GM12878 (cell line): ENCODE measurements at regions not wholly inside any gene's neighbourhood (a gene's known extent, or its start where the extent isn't known, plus 50 kb on each side); places are given as distances from the start of the nearest gene placed in this dataset.

Source experiments
- ATAC-seq: fragments of 200-7000 bp; cut with Tn5 transposase; 3 replicates; pipeline ENCODE4 v1.9.1; 2020; ENCODE audit warnings: mild to moderate bottlenecking, moderate library complexity
- BruUV-seq: library from RNA; stranded (reverse); fragments of 400-500 nt; replicated peaks from 2 replicates; lab custom pipeline; 2021; lab: Mats Ljungman, UMichigan
- CTCF ChIA-PET: fragments of 300-600 bp; sonication (Branson Sonifier 250); formaldehyde crosslinking; extraction: SDS; loops from one replicate; lab custom pipeline; 2021; ENCODE audit warnings: inconsistent platforms; lab: Yijun Ruan, JAX
- POLR2A ChIA-PET: fragments of 350-600 bp; formaldehyde crosslinking; extraction: SDS; loops from one replicate; lab custom pipeline; 2021; ENCODE audit warnings: inconsistent platforms; lab: Charles Lee
- RAD21 ChIA-PET: fragments of 300-600 bp; sonication (Branson Sonifier 250); formaldehyde crosslinking; loops from one replicate; lab custom pipeline; 2023; ENCODE audit warnings: antibody characterized with exemption; ENCODE audit not compliant: unreplicated experiment; lab: Charles Lee
- SMC1A ChIA-PET: fragments of 300-600 bp; sonication (Branson Sonifier 250); formaldehyde crosslinking; loops from one replicate; lab custom pipeline; 2023; ENCODE audit not compliant: unreplicated experiment, uncharacterized antibody; lab: Charles Lee
- DNase-seq: peaks from one replicate; pipeline ENCODE4 v3.0.0-alpha.2; 2011; ENCODE audit warnings: low read depth, low spot score
- FAIRE-seq: peaks from 3 replicates; lab custom pipeline; 2011; peaks lifted over from hg19 to GRCh38; lab: Jason Lieb, UNC
- H2AFZ ChIP-seq: 2 replicates; pipeline ENCODE4 v1.6.0; 2011; ENCODE audit warnings: low read depth, low read length, control low read depth; ENCODE audit not compliant: control insufficient read depth
- H3K27ac ChIP-seq: 2 replicates; pipeline ENCODE4 v1.5.1; 2011; ENCODE audit warnings: control low read depth; ENCODE audit not compliant: control insufficient read depth, insufficient read depth
- H3K27me3 ChIP-seq, 2 experiments: replicated peaks in 1 of 2; 2 replicates each; pipeline versions ENCODE4 v1.6.0 to v1.6.1; 2011; ENCODE audit warnings: low read length in 1 of 2; ENCODE audit not compliant: control insufficient read depth in 2 of 2, insufficient read depth in 2 of 2
- H3K36me3 ChIP-seq, 2 experiments: 2 replicates each; pipeline ENCODE4 v1.5.1; 2011; ENCODE audit warnings: low read length in 1 of 2; ENCODE audit not compliant: control insufficient read depth in 2 of 2, insufficient read depth in 2 of 2
- H3K4me1 ChIP-seq: 2 replicates; pipeline ENCODE4 v1.6.1; 2011; ENCODE audit warnings: mild to moderate bottlenecking, low read length, moderate library complexity, mixed read lengths; ENCODE audit not compliant: control insufficient read depth, insufficient read depth
- H3K4me2 ChIP-seq: 2 replicates; pipeline ENCODE4 v1.6.0; 2011; ENCODE audit warnings: control low read depth; ENCODE audit not compliant: control insufficient read depth, insufficient read depth
- H3K4me3 ChIP-seq: fragments of 200-600 bp; sonication (generic); 2 replicates; pipeline ENCODE4 v1.5.1; 2016
- H3K79me2 ChIP-seq: 2 replicates; pipeline ENCODE4 v1.6.0; 2011; ENCODE audit warnings: low read length; ENCODE audit not compliant: control insufficient read depth, insufficient read depth
- H3K9ac ChIP-seq: 2 replicates; pipeline ENCODE4 v1.8.0; 2011; ENCODE audit warnings: low read length, control low read depth, mixed read lengths; ENCODE audit not compliant: control insufficient read depth, insufficient read depth
- H3K9me3 ChIP-seq: replicated peaks from 3 replicates; pipeline ENCODE4 v1.5.1; 2011; ENCODE audit warnings: mild to moderate bottlenecking, low read length; ENCODE audit not compliant: control insufficient read depth, insufficient read depth
- H4K20me1 ChIP-seq: 2 replicates; pipeline ENCODE4 v1.6.0; 2011; ENCODE audit not compliant: control insufficient read depth, insufficient read depth
- ASH2L ChIP-seq: fragments of 300-600, 200-600 bp; sonication (generic); IDR thresholded peaks from 2 replicates; pipeline ENCODE4 v1.6.1; 2017; ENCODE audit warnings: low read depth, mild to moderate bottlenecking, borderline replicate concordance
- CUX1 ChIP-seq: IDR thresholded peaks from 2 replicates; pipeline ENCODE4 v1.6.1; 2012; ENCODE audit warnings: improper control_type of control experiment, low read depth, low read length; ENCODE audit not compliant: insufficient replicate concordance
- EGR1 ChIP-seq, 2 experiments: IDR thresholded peaks; 1 replicate in 1 of 2; 2 replicates in 1 of 2; pipeline ENCODE4 v1.6.1; 2011 to 2012; ENCODE audit warnings: low read depth in 2 of 2, low read length in 2 of 2, borderline replicate concordance in 1 of 2, mild to moderate bottlenecking in 1 of 2, moderate library complexity in 1 of 2
- KAT2A ChIP-seq: conservative IDR thresholded peaks from 2 replicates; pipeline ENCODE4 v1.6.1; 2011; ENCODE audit warnings: low read depth, low read length; ENCODE audit not compliant: control insufficient read depth
- RAD51 ChIP-seq: fragments of 450-650 bp; IDR thresholded peaks from 2 replicates; pipeline ENCODE4 v1.6.1; 2016; ENCODE audit warnings: moderate library complexity, mild to moderate bottlenecking, inconsistent platforms
- YBX1 ChIP-seq: fragments of 450-650 bp; IDR thresholded peaks from 2 replicates; pipeline ENCODE4 v1.6.1; 2016; ENCODE audit warnings: antibody characterized with exemption
- WGBS: methylation state at CpG from one replicate; pipeline ENCODE4 v1.1.6; 2016; ENCODE audit warnings: low lambda C conversion rate; ENCODE audit not compliant: insufficient replicate concordance, insufficient coverage; ENCODE audit errors: missing lambda C conversion rate; 5-methylcytosine and 5-hydroxymethylcytosine counted together
- in situ Hi-C: fragments of 300-500 bp; cut with MboI; formaldehyde crosslinking; loops from 9 replicates; pipeline ENCODE4 v1.14.3; 2018; ENCODE audit warnings: mixed read lengths
- intact Hi-C: fragments of 100-400 bp; cut with micrococcal nuclease; formaldehyde crosslinking; loops from one replicate; pipeline ENCODE4 v1.14.2; 2022; ENCODE audit not compliant: unreplicated experiment

GRCh38 chr2:129646107-129646506 is 333.4 kb upstream of the RAB6C start:
- no TSS peak for BruUV-seq
- Histone ChIP-seq H4K20me1 (no peaks in the 10 kb centered on the region), H3K4me3 (no peak overlapping the region), H3K9ac (no peak overlapping the region), H3K36me3 (no peaks in the 10 kb centered on the region), H3K4me1 (no peaks in the 10 kb centered on the region), H2AFZ (no peak overlapping the region), H3K27me3 (no peaks in the 10 kb centered on the region), H3K79me2 (no peaks in the 10 kb centered on the region), H3K4me2 (no peak overlapping the region), H3K27ac (no peak overlapping the region), H3K9me3 (no peaks in the 10 kb centered on the region)
- WGBS = 49% methylated on average over 6 of the region's 6 CpGs
- RAD21 ChIA-PET = no interaction called here
- no peak for ATAC-seq
- DNase-seq = no peak
- intact Hi-C loops (no loop called here), in situ Hi-C loops (no loop called here)
- no peak for TF ChIP-seq YBX1
- no peak for TF ChIP-seq ASH2L
- no peak for TF ChIP-seq KAT2A
- no peak for TF ChIP-seq RAD51
- no peak for TF ChIP-seq CUX1
- TF ChIP-seq EGR1 (IDR thresholded peaks at IDR 0.05; ENCODE audit: borderline replicate concordance in 1 of 2, low read depth in 2 of 2, low read length in 2 of 2) = no peak
- POLR2A ChIA-PET = no interaction called here
- CTCF ChIA-PET = no interaction called here
- SMC1A ChIA-PET = no interaction called here
- FAIRE-seq = no peak
